ENCODE measurements at regions not wholly inside any gene's neighbourhood (a gene's known extent, or its start where the extent isn't known, plus 50 kb on each side); places are given as distances from the start of the nearest gene placed in this dataset.

GRCh38 chr13:83620530-83621220 lies 261.6 kb downstream of the SLITRK1 start:
- TF ChIP-seq CTCF (conservative IDR thresholded peaks at IDR 0.05; ENCODE audit: low read depth, low read length) (no peak), EZH2phosphoT487 (IDR thresholded peaks at IDR 0.05; ENCODE audit: borderline replicate concordance, low read length) (no peak)
